ENCODE measurements at regions not wholly inside any gene's neighbourhood (a gene's known extent, or its start where the extent isn't known, plus 50 kb on each side); places are given as distances from the start of the nearest gene placed in this dataset.

- TF ChIP-seq CTCF (optimal IDR thresholded peaks at IDR 0.05 in 1 of 3, IDR thresholded peaks at IDR 0.05 in 1 of 3, conservative IDR thresholded peaks at IDR 0.05 in 1 of 3; ENCODE audit: extremely low read depth in 1 of 3, insufficient read depth in 2 of 3, low read length in 3 of 3) (no peak), EZH2 (IDR thresholded peaks at IDR 0.05; ENCODE audit: low read length) (no peak)
Measured at GRCh38 chr16:64317601-64318000, 804.3 kb downstream of the CDH11 start.

All from keratinocyte (primary cell).